CD4-positive, CD25-positive, alpha-beta regulatory T cell (primary cell): ENCODE measurements at regions not wholly inside any gene's neighbourhood (a gene's known extent, or its start where the extent isn't known, plus 50 kb on each side); places are given as distances from the start of the nearest gene placed in this dataset.

Experiments used
- ATAC-seq, 2 donors: fragments of 150-1000 bp; cut with Tn5 transposase; one replicate each; pipeline ENCODE4 v1.10.0; 2021; ENCODE audit warnings: low read depth in 2 of 2, moderate number of reproducible peaks in 2 of 2, moderate library complexity in 1 of 2
- DNase-seq, 3 donors: peaks; one replicate each; pipeline versions ENCODE4 v3.0.0 to v3.0.0-alpha.2; 2012 to 2022; ENCODE audit warnings: mixed read lengths in 1 of 3
- H3K27ac ChIP-seq: one replicate; pipeline ENCODE4 v1.7.0; 2013; ENCODE audit warnings: mild to moderate bottlenecking, low read length; ENCODE audit not compliant: insufficient read depth, poor library complexity, severe bottlenecking
- H3K27me3 ChIP-seq: one replicate; pipeline ENCODE4 v1.7.0; 2013; ENCODE audit warnings: low read length; ENCODE audit not compliant: control insufficient read depth, insufficient read depth
- H3K36me3 ChIP-seq: one replicate; pipeline ENCODE4 v1.7.0; 2013; ENCODE audit warnings: mild to moderate bottlenecking, low read length, moderate library complexity; ENCODE audit not compliant: control insufficient read depth, insufficient read depth
- H3K4me1 ChIP-seq: 2 replicates; pipeline ENCODE4 v1.7.0; 2013; ENCODE audit warnings: mild to moderate bottlenecking, low read length; ENCODE audit not compliant: insufficient read depth, control insufficient read depth, poor library complexity, severe bottlenecking
- H3K4me3 ChIP-seq: one replicate; pipeline ENCODE4 v1.7.0; 2013; ENCODE audit warnings: low read depth, mild to moderate bottlenecking, low read length, moderate library complexity
- H3K9me3 ChIP-seq, 2 experiments: 1 replicate in 1 of 2; 2 replicates in 1 of 2; pipeline ENCODE4 v1.7.0; 2013; ENCODE audit warnings: low read length in 2 of 2, mild to moderate bottlenecking in 1 of 2, moderate library complexity in 1 of 2; ENCODE audit not compliant: control insufficient read depth in 2 of 2
- H3K27ac Mint-ChIP-seq, 3 donors: one replicate each; pipeline ENCODE4 v1.8.0; 2020 to 2022; ENCODE audit warnings: mild to moderate bottlenecking in 3 of 3, mixed read lengths in 3 of 3, moderate library complexity in 2 of 3
- H3K27me3 Mint-ChIP-seq: one replicate; pipeline ENCODE4 v1.8.0; 2022; ENCODE audit warnings: mild to moderate bottlenecking, mixed read lengths
- H3K36me3 Mint-ChIP-seq: one replicate; pipeline ENCODE4 v1.8.0; 2020; ENCODE audit warnings: mixed read lengths
- H3K4me1 Mint-ChIP-seq, 4 donors: one replicate each; pipeline ENCODE4 v1.8.0; 2020 to 2022; ENCODE audit warnings: mixed read lengths in 4 of 4, mild to moderate bottlenecking in 1 of 4
- H3K4me3 Mint-ChIP-seq, 4 donors: one replicate each; pipeline ENCODE4 v1.8.0; 2020 to 2022; ENCODE audit warnings: mild to moderate bottlenecking in 4 of 4, mixed read lengths in 4 of 4, moderate library complexity in 3 of 4
- H3K9me3 Mint-ChIP-seq, 7 donors: one replicate each; pipeline ENCODE4 v1.8.0; 2020 to 2022; ENCODE audit warnings: mixed read lengths in 7 of 7, mild to moderate bottlenecking in 3 of 7, moderate library complexity in 2 of 7

DNA sequence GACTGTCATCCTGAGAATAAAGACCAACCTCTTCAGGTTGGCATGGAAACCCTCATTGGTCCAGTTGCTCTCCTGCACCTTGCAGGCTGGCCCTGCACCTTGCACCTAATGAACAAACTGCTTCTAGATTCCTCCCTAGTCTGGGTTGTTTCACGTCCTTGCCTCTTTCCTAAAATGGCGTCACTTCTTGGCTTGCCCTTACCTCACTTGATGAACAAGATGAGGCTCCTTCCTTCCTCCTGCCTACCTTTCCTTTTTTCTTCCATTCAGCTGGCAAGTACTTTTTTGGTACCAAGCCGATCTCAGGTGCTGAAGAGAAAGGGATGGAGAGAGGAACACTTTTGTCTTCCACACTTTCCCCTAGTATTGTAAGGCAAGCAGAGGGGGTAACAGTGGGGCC, 74.5 kb downstream of the MYCN start:
- Mint-ChIP-seq H3K27me3 (peaks cover 21% of the 10 kb centered on the region), H3K9me3 (peaks cover 0 to 2% (median 0%) of the 10 kb centered on the region in 7 donors), H3K36me3 (peaks cover 3% of the 10 kb centered on the region), H3K4me3 (peak overlapping the region in 1 of 4 donors; percentile 41), H3K4me1 (peaks cover 0 to 5% (median 0%) of the 10 kb centered on the region in 4 donors), H3K27ac (peak overlapping the region in 1 of 3 donors; percentile 42)
- no peak overlapping the region for H3K4me3 ChIP-seq
- H3K36me3 ChIP-seq: no peaks in the 10 kb centered on the region
- H3K27me3 ChIP-seq: peaks cover 5% of the 10 kb centered on the region
- no peaks in the 10 kb centered on the region for H3K4me1 ChIP-seq
- DNase-seq: no peak
- H3K9me3 ChIP-seq: no peaks in the 10 kb centered on the region
- no peak for ATAC-seq
- no peak overlapping the region for H3K27ac ChIP-seq

DNA sequence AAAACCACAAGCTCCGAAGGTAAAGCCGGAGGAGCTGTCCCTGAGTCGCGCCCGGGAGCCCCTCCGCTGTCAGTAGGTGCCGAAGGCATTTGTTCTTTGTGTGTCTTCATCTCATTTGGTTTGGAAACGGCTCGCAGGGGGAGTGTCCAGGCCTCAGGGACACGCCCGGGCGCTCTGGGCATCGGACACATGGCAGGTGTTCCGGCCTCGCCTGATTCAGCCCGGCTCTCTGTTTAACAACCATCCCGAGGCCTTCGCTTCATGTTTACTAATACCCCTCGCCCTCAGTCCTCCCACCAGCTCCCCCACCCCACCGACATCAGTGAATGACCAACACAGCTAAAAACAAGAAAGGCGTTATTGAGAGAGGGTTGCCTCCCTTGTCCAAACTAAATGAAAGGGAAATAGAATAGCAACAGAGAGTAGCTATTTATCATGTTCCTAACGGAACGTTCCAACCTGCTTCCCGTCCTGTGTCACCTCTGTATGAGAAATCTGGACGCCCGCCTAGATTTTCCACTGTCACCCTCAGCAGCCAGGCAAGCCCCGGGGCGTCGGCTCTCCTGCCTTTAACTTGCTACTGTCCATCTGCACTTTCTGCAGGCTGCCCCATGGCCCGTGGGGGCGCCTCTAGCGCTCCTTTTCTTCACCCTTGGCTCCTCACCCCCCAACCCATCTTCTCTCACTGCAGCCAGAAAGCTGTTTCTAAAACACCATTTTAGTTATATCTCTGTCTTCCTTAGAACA, 73.9 kb downstream of the MYCN start:
- Mint-ChIP-seq H3K27ac (peak overlapping the region in 1 of 3 donors; percentile 42), H3K4me1 (peaks cover 0 to 5% (median 0%) of the 10 kb centered on the region in 4 donors), H3K4me3 (peak overlapping the region in 2 of 4 donors; percentile 39 to 41), H3K9me3 (peaks cover 0 to 2% (median 0%) of the 10 kb centered on the region in 7 donors), H3K36me3 (peaks cover 3% of the 10 kb centered on the region), H3K27me3 (peaks cover 21% of the 10 kb centered on the region)
- H3K9me3 ChIP-seq: no peaks in the 10 kb centered on the region
- H3K27ac ChIP-seq: no peak overlapping the region
- H3K4me1 ChIP-seq: no peaks in the 10 kb centered on the region
- DNase-seq (no peak), ATAC-seq (no peak)
- no peak overlapping the region for H3K4me3 ChIP-seq
- no peaks in the 10 kb centered on the region for H3K36me3 ChIP-seq
- H3K27me3 ChIP-seq: peaks cover 5% of the 10 kb centered on the region

DNA sequence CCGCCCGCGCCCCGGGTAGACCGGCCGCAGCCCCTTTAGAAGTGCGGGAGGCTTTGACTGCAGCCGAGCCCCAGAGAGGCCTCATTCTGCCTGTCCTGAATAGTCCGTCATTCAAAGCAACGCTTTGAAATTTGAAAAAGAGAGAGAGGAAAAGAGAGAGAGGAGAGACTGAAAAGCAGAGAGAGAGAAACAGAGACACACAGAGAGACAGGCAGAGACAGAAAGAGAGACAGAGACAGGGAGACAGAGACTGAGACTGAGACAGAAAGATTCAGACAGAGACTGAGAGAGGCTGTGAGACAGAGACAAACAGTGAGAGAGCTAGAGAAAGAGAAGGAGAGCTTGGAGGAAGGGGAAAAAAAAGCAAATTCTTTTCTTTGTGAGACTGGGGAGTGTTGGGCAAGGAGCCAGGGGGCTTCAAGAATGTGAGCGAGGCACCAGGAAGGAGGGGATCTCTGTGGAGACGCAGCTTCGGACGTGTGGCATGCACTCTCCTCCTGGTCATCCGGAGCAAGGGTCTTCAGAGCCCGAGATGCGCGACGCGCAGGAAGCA, 73.1 kb downstream of the MYCN start:
- peak overlapping the region in 2 of 4 donors; percentile 34 to 69 for H3K4me3 Mint-ChIP-seq
- H3K36me3 Mint-ChIP-seq: peaks cover 3% of the 10 kb centered on the region
- H3K4me3 ChIP-seq: no peak overlapping the region

DNA sequence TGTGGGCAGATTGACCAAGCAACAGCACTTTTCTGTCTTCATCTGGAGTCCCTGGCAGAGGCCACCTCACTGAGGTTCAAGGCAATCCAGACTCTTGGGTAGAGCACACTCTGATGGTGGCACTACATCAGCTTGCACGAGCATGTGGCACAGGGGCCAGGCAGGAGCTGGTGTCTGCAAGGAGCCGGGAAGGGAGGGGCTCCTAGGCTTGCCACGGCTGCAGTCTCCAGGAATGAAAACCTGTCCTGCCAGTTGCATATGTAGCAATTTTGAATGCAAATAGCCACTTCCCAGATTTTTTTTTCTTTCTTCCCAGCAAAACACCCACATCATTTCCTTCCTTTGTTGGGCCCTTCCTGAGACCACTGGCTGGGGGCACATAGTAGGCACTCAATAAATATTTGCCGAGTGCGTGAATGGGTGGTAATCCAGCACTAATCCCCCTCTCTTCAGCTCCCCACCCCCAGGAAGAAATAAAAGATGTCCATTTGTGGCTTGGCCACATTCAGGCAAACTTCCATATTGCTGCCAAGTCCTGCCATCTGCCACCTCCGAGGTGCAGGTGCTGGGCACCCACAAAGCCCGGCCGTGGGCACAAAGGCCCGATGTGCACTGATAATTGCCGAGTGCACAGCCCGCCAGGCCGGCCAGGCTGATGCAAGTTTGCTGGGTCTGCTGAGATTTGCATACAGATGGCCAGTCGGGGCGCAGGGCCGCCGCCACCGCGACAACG, 72.4 kb downstream of the MYCN start:
- peaks cover 0 to 5% (median 0%) of the 10 kb centered on the region in 4 donors for H3K4me1 Mint-ChIP-seq
- ATAC-seq (no peak), DNase-seq (no peak)
- H3K9me3 ChIP-seq: no peaks in the 10 kb centered on the region
- H3K36me3 Mint-ChIP-seq: peaks cover 3% of the 10 kb centered on the region
- no peak overlapping the region for H3K4me3 ChIP-seq
- peak overlapping the region in 1 of 3 donors; percentile 48 for H3K27ac Mint-ChIP-seq
- H3K27me3 ChIP-seq: peaks cover 5% of the 10 kb centered on the region
- peaks cover 0 to 2% (median 0%) of the 10 kb centered on the region in 7 donors for H3K9me3 Mint-ChIP-seq
- H3K27ac ChIP-seq: no peak overlapping the region
- H3K4me3 Mint-ChIP-seq: no peak overlapping the region
- no peaks in the 10 kb centered on the region for H3K36me3 ChIP-seq
- peaks cover 21% of the 10 kb centered on the region for H3K27me3 Mint-ChIP-seq
- no peaks in the 10 kb centered on the region for H3K4me1 ChIP-seq

More for the DNA sequence above, 73.1 kb downstream of the MYCN start:
- Histone ChIP-seq H3K27ac (no peak overlapping the region), H3K9me3 (no peaks in the 10 kb centered on the region), H3K36me3 (no peaks in the 10 kb centered on the region), H3K27me3 (peaks cover 5% of the 10 kb centered on the region), H3K4me1 (no peaks in the 10 kb centered on the region)
- peaks cover 21% of the 10 kb centered on the region for H3K27me3 Mint-ChIP-seq
- peaks cover 0 to 2% (median 0%) of the 10 kb centered on the region in 7 donors for H3K9me3 Mint-ChIP-seq
- DNase-seq: no peak
- H3K4me1 Mint-ChIP-seq: peaks cover 0 to 5% (median 0%) of the 10 kb centered on the region in 4 donors
- peak overlapping the region in 1 of 3 donors; percentile 3 for H3K27ac Mint-ChIP-seq
- ATAC-seq: no peak

DNA sequence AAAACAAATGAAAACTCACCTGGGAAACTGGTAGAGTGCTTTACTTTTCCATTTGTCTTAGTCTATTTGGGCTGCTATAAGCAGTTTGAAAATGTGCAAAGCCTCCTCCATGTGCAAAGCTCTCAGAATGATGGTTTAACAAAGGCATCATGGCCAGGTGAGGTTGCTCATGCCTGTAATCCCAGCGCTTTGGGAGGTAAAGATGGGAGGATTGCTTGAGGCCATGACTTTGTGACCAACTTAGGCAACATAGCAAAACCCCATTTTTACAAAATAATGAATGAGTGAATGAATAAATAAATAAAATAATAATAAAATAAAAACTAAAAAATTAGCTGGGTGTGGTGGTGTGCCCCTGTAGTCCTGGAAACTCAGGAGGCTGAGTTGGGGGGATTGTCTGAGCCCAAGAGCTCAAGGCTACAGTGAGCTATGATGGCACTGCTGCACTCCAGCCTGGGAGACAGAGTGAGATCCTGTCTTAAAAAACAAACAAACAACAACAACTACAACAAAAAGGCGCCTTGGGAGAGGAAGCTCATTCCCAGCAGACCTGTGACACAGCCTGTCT, 71.8 kb downstream of the MYCN start:
- ATAC-seq (no peak), DNase-seq (no peak)
- no peaks in the 10 kb centered on the region for H3K4me1 ChIP-seq
- Mint-ChIP-seq H3K27me3 (peaks cover 24% of the 10 kb centered on the region), H3K36me3 (peaks cover 3% of the 10 kb centered on the region), H3K4me3 (no peak overlapping the region), H3K27ac (peak overlapping the region in 1 of 3 donors; percentile 48), H3K4me1 (peaks cover 0 to 5% (median 0%) of the 10 kb centered on the region in 4 donors), H3K9me3 (peaks cover 0 to 2% (median 0%) of the 10 kb centered on the region in 7 donors)
- no peaks in the 10 kb centered on the region for H3K9me3 ChIP-seq
- H3K27me3 ChIP-seq: peaks cover 5% of the 10 kb centered on the region
- no peak overlapping the region for H3K4me3 ChIP-seq
- H3K36me3 ChIP-seq: no peaks in the 10 kb centered on the region
- H3K27ac ChIP-seq: no peak overlapping the region

DNA sequence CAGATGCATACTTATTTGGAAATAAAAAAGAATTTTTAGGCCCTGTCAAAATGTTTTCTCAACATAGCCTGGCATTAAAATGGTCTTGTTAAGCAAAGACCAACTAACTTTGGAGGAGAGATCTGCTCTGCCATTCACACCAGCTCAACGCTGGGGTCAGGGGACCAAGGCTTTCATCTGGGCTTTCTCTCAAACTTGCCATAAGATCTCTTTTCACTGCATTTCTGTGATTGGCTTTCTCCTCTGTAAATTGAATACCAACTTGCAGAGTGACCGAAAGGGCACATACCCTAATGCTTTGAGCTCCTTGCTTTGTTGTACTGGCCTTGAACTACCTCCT, 71.2 kb downstream of the MYCN start:
- Histone ChIP-seq H3K4me3 (no peak overlapping the region), H3K36me3 (no peaks in the 10 kb centered on the region), H3K9me3 (no peaks in the 10 kb centered on the region), H3K4me1 (no peaks in the 10 kb centered on the region), H3K27ac (no peak overlapping the region), H3K27me3 (peaks cover 5% of the 10 kb centered on the region)
- ATAC-seq (no peak), DNase-seq (no peak)
- no peak overlapping the region for H3K4me3 Mint-ChIP-seq
- H3K36me3 Mint-ChIP-seq: peaks cover 3% of the 10 kb centered on the region
- peaks cover 0 to 2% (median 0%) of the 10 kb centered on the region in 7 donors for H3K9me3 Mint-ChIP-seq
- no peak overlapping the region for H3K27ac Mint-ChIP-seq
- peaks cover 0 to 5% (median 0%) of the 10 kb centered on the region in 4 donors for H3K4me1 Mint-ChIP-seq
- peaks cover 25% of the 10 kb centered on the region for H3K27me3 Mint-ChIP-seq

DNA sequence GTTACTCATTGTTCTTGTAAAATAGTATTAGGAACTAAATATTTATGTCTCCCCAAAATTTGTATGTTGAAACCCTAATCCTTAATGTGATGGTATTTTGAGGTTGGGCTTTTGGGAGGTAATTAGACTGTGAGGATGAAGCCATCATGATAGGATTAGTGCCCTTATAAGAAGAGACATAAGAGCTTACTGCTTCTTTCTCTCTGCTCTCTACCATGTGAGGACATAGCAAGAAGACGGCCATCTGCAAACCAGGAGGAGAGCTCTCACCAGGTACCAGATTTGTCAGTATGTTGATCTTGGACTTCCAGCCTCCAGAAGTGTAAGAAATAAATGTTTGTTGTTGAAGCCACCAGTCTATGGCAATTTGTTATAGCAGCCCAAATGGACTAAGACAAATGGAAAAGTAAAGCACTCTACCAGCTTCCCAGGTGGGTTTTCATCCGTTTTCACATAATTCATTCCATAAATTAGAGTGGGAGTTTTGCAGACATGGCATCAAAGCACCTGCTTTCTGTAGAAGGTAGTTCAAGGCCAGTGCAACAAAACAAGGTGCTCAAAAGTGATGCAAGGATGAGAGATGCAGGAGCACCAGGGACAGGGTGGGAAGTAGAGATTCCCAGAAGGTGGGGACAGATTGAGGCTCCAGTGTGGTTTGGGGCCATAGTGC, 70.7 kb downstream of the MYCN start:
- H3K36me3 Mint-ChIP-seq: peaks cover 3% of the 10 kb centered on the region
- H3K9me3 Mint-ChIP-seq: peaks cover 0 to 2% (median 0%) of the 10 kb centered on the region in 7 donors
- H3K27me3 ChIP-seq: peaks cover 5% of the 10 kb centered on the region
- H3K27ac Mint-ChIP-seq: no peak overlapping the region
- H3K4me1 Mint-ChIP-seq: peaks cover 0 to 7% (median 0%) of the 10 kb centered on the region in 4 donors
- H3K4me1 ChIP-seq: no peaks in the 10 kb centered on the region
- ATAC-seq: no peak
- no peak for DNase-seq
- H3K9me3 ChIP-seq: no peaks in the 10 kb centered on the region
- peaks cover 25% of the 10 kb centered on the region for H3K27me3 Mint-ChIP-seq
- H3K4me3 Mint-ChIP-seq: no peak overlapping the region
- H3K4me3 ChIP-seq: no peak overlapping the region
- H3K36me3 ChIP-seq: no peaks in the 10 kb centered on the region
- H3K27ac ChIP-seq: no peak overlapping the region
